ENCODE measurements at regions not wholly inside any gene's neighbourhood (a gene's known extent, or its start where the extent isn't known, plus 50 kb on each side); places are given as distances from the start of the nearest gene placed in this dataset.

DNA sequence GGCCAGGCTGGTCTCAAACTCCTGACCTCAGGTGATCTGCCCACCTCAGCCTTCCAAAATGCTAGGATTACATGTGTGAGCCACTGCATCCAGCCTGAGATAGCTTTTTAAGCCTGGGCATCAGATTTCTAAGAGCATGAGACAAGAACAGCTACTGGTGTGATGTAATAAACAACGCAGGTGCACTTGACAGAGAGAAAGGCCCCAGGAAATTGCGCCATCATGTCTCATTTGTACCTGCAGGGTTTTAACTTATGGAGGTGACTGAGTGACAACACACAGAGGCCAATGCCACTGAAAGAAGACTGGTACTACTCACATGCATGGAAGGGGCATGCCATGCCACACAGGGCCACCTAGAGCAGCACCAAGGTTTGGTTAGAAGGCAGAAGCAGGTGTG lies 209.4 kb downstream of the SP3 start:
- in situ Hi-C loops (cut with MboI; ENCODE audit: low sequenced_read_pairs, unreplicated experiment), result no loop called here
- TF ChIP-seq CTCF (IDR thresholded peaks at IDR 0.05; ENCODE audit: borderline replicate concordance, control extremely low read depth, extremely low read depth, insufficient read depth, missing control alignments), result no peak
- no peak for DNase-seq (ENCODE audit: low spot score)

DNA sequence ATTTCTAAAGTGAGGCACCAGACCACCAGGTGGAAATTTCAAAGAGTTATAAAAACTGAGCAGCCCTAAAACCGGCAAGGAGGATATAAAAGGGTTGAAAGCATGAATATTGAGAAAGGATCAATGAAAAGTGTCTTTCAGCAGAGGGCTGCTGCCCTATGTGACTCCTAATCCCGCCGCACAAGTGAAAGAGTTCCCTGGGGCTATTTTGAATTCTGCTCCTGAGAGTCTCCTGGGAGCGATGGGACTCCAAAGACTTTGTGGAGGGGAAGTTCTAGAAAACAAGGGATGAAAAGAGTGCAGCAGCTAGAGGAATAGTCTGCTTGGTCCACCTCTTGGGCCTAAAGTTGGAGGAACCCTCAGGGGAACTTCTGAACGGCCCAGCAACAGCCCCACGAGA lies 205.2 kb downstream of the SP3 start:
- no peak for DNase-seq (ENCODE audit: low spot score)
- TF ChIP-seq CTCF (IDR thresholded peaks at IDR 0.05; ENCODE audit: borderline replicate concordance, control extremely low read depth, extremely low read depth, insufficient read depth, missing control alignments), result no peak
- in situ Hi-C loops (cut with MboI; ENCODE audit: low sequenced_read_pairs, unreplicated experiment), result no loop called here

- DNase-seq (ENCODE audit: low spot score), result no peak
- in situ Hi-C loops (cut with MboI; ENCODE audit: low sequenced_read_pairs, unreplicated experiment), result no loop called here
- no peak for TF ChIP-seq CTCF (IDR thresholded peaks at IDR 0.05; ENCODE audit: borderline replicate concordance, control extremely low read depth, extremely low read depth, insufficient read depth, missing control alignments)
These were observed 204.6 kb downstream of the SP3 start for GRCh38 chr2:173760553-173760952.

DNA sequence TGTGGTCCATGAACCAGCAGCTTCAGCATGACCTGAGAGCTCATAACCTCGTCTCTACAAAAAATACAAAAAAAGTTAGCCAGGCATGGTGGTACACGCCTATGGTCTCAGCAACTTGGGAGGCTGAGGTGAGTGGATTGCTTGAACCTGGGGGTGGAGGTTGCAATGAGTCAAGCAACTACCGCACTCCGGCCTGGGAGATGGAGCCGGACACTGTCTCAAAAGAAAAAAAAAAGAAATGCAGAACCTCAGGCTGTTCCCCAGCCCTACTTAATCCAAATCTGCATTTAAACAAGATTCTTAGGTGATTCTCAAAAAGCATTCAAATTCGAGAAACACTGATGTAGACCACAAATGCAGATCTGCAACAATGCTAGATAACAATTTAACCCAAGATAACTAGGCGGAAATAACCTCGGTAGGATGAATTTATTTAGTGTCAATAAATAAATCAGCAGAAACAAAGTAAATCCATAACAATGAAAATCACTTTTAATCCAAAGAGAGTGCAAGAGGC lies 203.5 kb downstream of the SP3 start:
- in situ Hi-C loops (cut with MboI; ENCODE audit: low sequenced_read_pairs, unreplicated experiment), result no loop called here
- no peak for DNase-seq (ENCODE audit: low spot score)
- no peak for TF ChIP-seq CTCF (IDR thresholded peaks at IDR 0.05; ENCODE audit: borderline replicate concordance, control extremely low read depth, extremely low read depth, insufficient read depth, missing control alignments)

DNA sequence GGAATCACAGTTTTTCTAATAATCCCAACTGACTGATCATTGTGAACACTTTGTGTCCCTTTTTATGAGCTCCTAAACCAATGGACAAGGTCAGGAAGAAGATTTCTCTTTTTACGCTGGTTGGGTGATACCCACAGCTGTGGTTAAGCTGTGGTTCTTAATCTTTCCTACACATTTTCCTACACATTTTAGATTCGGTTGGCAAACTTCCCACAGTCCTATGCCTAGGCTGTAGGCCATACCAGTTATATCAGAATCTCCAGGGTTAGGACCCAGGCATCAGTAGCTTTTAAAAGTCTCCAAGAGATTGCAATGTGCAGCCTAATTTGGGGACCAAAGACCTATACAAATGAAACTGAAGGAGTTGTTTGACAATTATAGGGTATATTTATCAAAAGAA lies 203.0 kb downstream of the SP3 start:
- DNase-seq (ENCODE audit: low spot score), result no peak
- no peak for TF ChIP-seq CTCF (IDR thresholded peaks at IDR 0.05; ENCODE audit: borderline replicate concordance, control extremely low read depth, extremely low read depth, insufficient read depth, missing control alignments)
- in situ Hi-C loops (cut with MboI; ENCODE audit: low sequenced_read_pairs, unreplicated experiment), result no loop called here

DNA sequence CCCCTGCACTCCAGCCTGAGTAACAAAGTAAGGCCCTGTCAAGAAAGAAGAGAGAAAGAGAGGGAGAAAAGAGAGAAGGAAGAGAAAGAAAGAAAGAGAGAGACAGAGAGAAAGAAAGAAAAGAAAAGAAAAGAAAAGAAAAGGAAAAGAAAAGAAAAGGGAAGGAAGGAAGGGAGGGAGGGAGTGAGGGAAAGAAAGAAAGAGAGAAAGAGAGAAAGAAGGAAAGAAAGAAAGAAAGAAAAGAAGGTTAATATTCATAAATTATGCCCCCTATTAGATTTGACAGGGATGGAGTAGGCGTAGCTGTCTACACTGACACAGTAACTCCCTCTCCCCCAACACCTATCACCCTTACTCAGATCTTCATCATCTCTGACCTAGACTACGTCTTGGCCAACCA lies 202.3 kb downstream of the SP3 start:
- no peak for TF ChIP-seq CTCF (IDR thresholded peaks at IDR 0.05; ENCODE audit: borderline replicate concordance, control extremely low read depth, extremely low read depth, insufficient read depth, missing control alignments)
- in situ Hi-C loops (cut with MboI; ENCODE audit: low sequenced_read_pairs, unreplicated experiment), result no loop called here
- no peak for DNase-seq (ENCODE audit: low spot score)

DNA sequence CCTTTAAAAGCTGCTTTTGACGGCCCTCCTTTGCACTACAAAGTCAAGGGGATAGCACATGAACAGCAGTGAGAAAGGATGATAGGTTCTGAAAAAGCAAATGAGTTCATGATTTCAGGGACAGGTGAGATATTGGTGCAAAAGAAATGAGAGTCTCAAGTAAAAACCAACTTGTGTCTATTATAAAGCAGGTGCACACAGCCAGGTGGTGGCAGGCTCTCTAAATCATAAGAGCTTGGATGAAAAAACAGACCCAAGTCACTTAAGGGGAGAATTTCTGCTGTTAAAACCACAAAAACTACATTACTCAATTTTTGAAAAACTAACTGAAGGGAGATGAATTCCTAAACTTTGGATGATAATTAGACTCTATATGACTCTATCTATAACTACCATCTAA lies 201.5 kb downstream of the SP3 start:
- no peak for DNase-seq (ENCODE audit: low spot score)
- peak; percentile 5 for TF ChIP-seq CTCF (IDR thresholded peaks at IDR 0.05; ENCODE audit: borderline replicate concordance, control extremely low read depth, extremely low read depth, insufficient read depth, missing control alignments)
- in situ Hi-C loops (cut with MboI; ENCODE audit: low sequenced_read_pairs, unreplicated experiment), result no loop called here

Data from GM13976 (cell line).